GM12891 (cell line): ENCODE measurements at regions not wholly inside any gene's neighbourhood (a gene's known extent, or its start where the extent isn't known, plus 50 kb on each side); places are given as distances from the start of the nearest gene placed in this dataset.

ENCODE experiments used
- PAX5 ChIP-seq: IDR thresholded peaks from 2 replicates; pipeline ENCODE4 v1.6.1; 2011; ENCODE audit warnings: low read length, moderate library complexity, mild to moderate bottlenecking; ENCODE audit not compliant: insufficient read depth, severe bottlenecking
- POLR2A ChIP-seq: IDR thresholded peaks from 2 replicates; pipeline ENCODE4 v1.6.1; 2011; ENCODE audit warnings: low read depth, low read length, control low read depth
- TAF1 ChIP-seq: IDR thresholded peaks from 2 replicates; pipeline ENCODE4 v1.6.1; 2011; ENCODE audit warnings: low read depth, low read length, control low read depth

DNA sequence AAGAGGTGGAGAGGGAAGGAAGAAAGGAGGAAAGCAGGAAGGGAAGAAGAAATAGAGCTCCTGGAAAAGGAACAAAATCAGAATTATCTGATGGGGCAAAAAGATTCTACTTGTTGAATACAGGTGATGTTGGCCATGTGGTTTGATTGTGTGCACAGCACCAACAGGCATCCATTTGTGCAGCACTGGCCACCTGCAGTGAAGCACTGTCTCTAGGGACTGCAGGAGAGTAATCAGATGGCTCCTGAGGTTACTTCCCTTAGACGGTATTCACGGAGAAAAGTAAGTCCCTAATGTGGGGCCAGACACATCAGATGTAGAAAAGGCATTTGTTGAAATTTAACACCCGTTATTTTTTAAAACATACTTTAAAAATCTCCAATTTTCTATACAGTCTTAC, 135.3 kb upstream of the VIPR2 start:
- TF ChIP-seq POLR2A, result no peak
- TF ChIP-seq PAX5, result no peak
- TF ChIP-seq TAF1, result no peak
